ENCODE measurements at regions not wholly inside any gene's neighbourhood (a gene's known extent, or its start where the extent isn't known, plus 50 kb on each side); places are given as distances from the start of the nearest gene placed in this dataset.

GRCh38 chr14:76613616-76614015 lies 147.7 kb upstream of the VASH1 start:
- Histone ChIP-seq H3K9ac (no peak overlapping the region), H3K4me3 (ENCODE audit: low read depth in 2 of 2, low read length in 1 of 2) (no peak overlapping the region), H2AFZ (ENCODE audit: low read depth) (no peak overlapping the region), H3K9me2 (no peaks in the 10 kb centered on the region), H3K27me3 (ENCODE audit: insufficient read depth) (no peaks in the 10 kb centered on the region), H3K36me3 (replicated peaks in 1 of 2; ENCODE audit: control insufficient read depth in 1 of 2, insufficient read depth in 2 of 2, low read length in 1 of 2) (no peaks in the 10 kb centered on the region), H3K79me2 (ENCODE audit: insufficient read depth) (no peaks in the 10 kb centered on the region), H4K20me1 (ENCODE audit: insufficient read depth) (no peaks in the 10 kb centered on the region), H3F3A (replicated peaks; ENCODE audit: insufficient read depth) (peaks cover 3% of the 10 kb centered on the region), H3K4me2 (no peak overlapping the region), H3K9me3 (no peaks in the 10 kb centered on the region), H3K27ac (ENCODE audit: low read depth in 2 of 2, low read length in 1 of 2) (no peak overlapping the region), H3K4me1 (ENCODE audit: control insufficient read depth in 1 of 2, insufficient read depth in 2 of 2, low read depth in 1 of 2, low read length in 1 of 2) (no peaks in the 10 kb centered on the region)
- ChIA-PET CTCF (no interaction called here), POLR2A (no interaction called here)
- DNase-seq = no peak
- TF ChIP-seq RXRA (IDR thresholded peaks at IDR 0.05; ENCODE audit: borderline replicate concordance, low read depth) (no peak), PBX3 (IDR thresholded peaks at IDR 0.05) (no peak), ZBTB33 (IDR thresholded peaks at IDR 0.05; ENCODE audit: borderline replicate concordance, low read depth) (no peak), RFX5 (IDR thresholded peaks at IDR 0.05; ENCODE audit: low read length) (no peak), REST (IDR thresholded peaks at IDR 0.05; ENCODE audit: low read depth, low read length) (no peak)
- TF ChIP-seq, protein P1, sequence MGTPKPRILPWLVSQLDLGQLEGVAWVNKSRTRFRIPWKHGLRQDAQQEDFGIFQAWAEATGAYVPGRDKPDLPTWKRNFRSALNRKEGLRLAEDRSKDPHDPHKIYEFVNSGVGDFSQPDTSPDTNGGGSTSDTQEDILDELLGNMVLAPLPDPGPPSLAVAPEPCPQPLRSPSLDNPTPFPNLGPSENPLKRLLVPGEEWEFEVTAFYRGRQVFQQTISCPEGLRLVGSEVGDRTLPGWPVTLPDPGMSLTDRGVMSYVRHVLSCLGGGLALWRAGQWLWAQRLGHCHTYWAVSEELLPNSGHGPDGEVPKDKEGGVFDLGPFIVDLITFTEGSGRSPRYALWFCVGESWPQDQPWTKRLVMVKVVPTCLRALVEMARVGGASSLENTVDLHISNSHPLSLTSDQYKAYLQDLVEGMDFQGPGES (IDR thresholded peaks at IDR 0.05; ENCODE audit: low read depth, low read length) = no peak
- 19% methylated on average over 2 of the region's 2 CpGs for WGBS (ENCODE audit: low lambda C conversion rate)

DNA sequence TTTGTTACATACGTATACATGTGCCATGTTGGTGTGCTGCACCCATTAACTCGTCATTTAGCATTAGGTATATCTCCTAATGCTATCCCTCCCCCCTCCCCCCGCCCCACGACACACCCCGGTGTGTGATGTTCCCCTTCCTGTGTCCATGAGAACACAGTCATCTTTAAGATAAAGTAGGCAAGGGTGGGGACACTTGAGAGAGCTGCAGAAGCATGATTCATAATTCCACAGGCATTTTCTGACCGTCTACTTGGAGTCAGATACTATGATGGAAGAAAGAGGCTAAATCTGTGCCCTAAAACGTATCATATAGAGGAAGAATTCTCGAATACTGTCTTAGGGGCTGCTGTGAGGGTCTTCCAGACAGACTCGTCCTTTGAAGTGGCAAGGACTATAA lies 145.9 kb upstream of the VASH1 start:
- 14% methylated on average over 9 of the region's 9 CpGs for WGBS (ENCODE audit: low lambda C conversion rate)
- H3K4me1 ChIP-seq (ENCODE audit: control insufficient read depth in 1 of 2, insufficient read depth in 2 of 2, low read depth in 1 of 2, low read length in 1 of 2) = no peaks in the 10 kb centered on the region
- H3K9ac ChIP-seq = no peak overlapping the region
- ChIA-PET CTCF (no interaction called here), POLR2A (no interaction called here)
- no peak for DNase-seq
- TF ChIP-seq RFX5 (IDR thresholded peaks at IDR 0.05; ENCODE audit: low read length) (no peak), USF2 (IDR thresholded peaks at IDR 0.05; ENCODE audit: borderline replicate concordance, low read depth, low read length) (no peak)
- TF ChIP-seq, protein P2, sequence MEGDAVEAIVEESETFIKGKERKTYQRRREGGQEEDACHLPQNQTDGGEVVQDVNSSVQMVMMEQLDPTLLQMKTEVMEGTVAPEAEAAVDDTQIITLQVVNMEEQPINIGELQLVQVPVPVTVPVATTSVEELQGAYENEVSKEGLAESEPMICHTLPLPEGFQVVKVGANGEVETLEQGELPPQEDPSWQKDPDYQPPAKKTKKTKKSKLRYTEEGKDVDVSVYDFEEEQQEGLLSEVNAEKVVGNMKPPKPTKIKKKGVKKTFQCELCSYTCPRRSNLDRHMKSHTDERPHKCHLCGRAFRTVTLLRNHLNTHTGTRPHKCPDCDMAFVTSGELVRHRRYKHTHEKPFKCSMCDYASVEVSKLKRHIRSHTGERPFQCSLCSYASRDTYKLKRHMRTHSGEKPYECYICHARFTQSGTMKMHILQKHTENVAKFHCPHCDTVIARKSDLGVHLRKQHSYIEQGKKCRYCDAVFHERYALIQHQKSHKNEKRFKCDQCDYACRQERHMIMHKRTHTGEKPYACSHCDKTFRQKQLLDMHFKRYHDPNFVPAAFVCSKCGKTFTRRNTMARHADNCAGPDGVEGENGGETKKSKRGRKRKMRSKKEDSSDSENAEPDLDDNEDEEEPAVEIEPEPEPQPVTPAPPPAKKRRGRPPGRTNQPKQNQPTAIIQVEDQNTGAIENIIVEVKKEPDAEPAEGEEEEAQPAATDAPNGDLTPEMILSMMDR (IDR thresholded peaks at IDR 0.05) = no peak
- no peak overlapping the region for H2AFZ ChIP-seq (ENCODE audit: low read depth)
- no peak overlapping the region for H3K27ac ChIP-seq (ENCODE audit: low read depth in 2 of 2, low read length in 1 of 2)
- no peaks in the 10 kb centered on the region for H3K36me3 ChIP-seq (replicated peaks in 1 of 2; ENCODE audit: control insufficient read depth in 1 of 2, insufficient read depth in 2 of 2, low read length in 1 of 2)
- H3K4me2 ChIP-seq = no peak overlapping the region
- H4K20me1 ChIP-seq (ENCODE audit: insufficient read depth) = no peaks in the 10 kb centered on the region
- H3K27me3 ChIP-seq (ENCODE audit: insufficient read depth) = no peaks in the 10 kb centered on the region
- no peaks in the 10 kb centered on the region for H3K9me3 ChIP-seq
- peaks cover 3% of the 10 kb centered on the region for H3F3A ChIP-seq (replicated peaks; ENCODE audit: insufficient read depth)
- H3K9me2 ChIP-seq = no peaks in the 10 kb centered on the region
- no peak overlapping the region for H3K4me3 ChIP-seq (ENCODE audit: low read depth in 2 of 2, low read length in 1 of 2)
- H3K79me2 ChIP-seq (ENCODE audit: insufficient read depth) = no peaks in the 10 kb centered on the region
